ENCODE measurements at regions not wholly inside any gene's neighbourhood (a gene's known extent, or its start where the extent isn't known, plus 50 kb on each side); places are given as distances from the start of the nearest gene placed in this dataset.
A peak's percentile ranks its signal among the peaks of the same experiment; 100 is the strongest.

DNA sequence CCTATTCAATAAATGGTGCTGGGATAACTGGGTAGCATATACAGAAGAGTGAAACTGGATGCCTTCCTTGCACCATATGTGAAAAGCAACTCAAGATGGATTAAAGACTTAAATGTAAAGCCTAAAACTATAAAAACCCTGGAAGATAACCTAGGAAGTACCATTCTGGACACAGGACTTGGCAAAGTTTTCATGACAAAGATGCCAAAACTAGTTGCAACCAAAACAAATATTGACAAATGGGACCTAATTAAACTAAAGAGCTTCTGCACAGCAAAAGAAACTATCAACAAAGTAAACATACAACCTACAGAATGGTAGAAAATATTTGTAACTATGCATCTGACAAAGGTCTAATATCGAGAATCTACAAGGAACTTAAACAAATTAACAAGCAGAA, 129.1 kb upstream of the CTBP2 start:
- BruUV-seq (replicated peaks): no TSS peak
- DNase-seq (ENCODE audit: low read depth, low spot score): no peak
- no peak overlapping the region for H3K27ac ChIP-seq (ENCODE audit: low read depth, low read length)
- no peak overlapping the region for H3K4me3 ChIP-seq (replicated peaks in 1 of 2; ENCODE audit: low read depth in 1 of 2, low read length in 2 of 2)
- POLR2A ChIA-PET: no interaction called here
- H3K36me3 ChIP-seq (ENCODE audit: control insufficient read depth in 1 of 2, insufficient read depth in 2 of 2, low read length in 2 of 2): no peaks in the 10 kb centered on the region
- no peak overlapping the region for H3K4me2 ChIP-seq (ENCODE audit: low read length)
- H3K4me1 ChIP-seq (ENCODE audit: control insufficient read depth in 1 of 2, insufficient read depth in 2 of 2, low read length in 2 of 2): peaks cover 2 to 8% of the 10 kb centered on the region in 2 experiments; a peak in 2 of 4 replicates
- intact Hi-C loops (cut with micrococcal nuclease): no loop called here
- H3K9me2 ChIP-seq (ENCODE audit: insufficient read depth): no peaks in the 10 kb centered on the region
- H3K79me2 ChIP-seq (ENCODE audit: insufficient read depth, low read length): no peaks in the 10 kb centered on the region
- TF ChIP-seq CTCF (IDR thresholded peaks at IDR 0.05 in 2 of 3, conservative IDR thresholded peaks at IDR 0.05 in 1 of 3; ENCODE audit: borderline replicate concordance in 1 of 3, insufficient read depth in 1 of 3, low read depth in 2 of 3, low read length in 2 of 3) (no peak), TCF7L2 (IDR thresholded peaks at IDR 0.05; ENCODE audit: borderline replicate concordance, extremely low read depth, insufficient read depth, insufficient read length) (no peak), ZNF274 (IDR thresholded peaks at IDR 0.05; ENCODE audit: low read depth, low read length) (no peak), RAD21 (IDR thresholded peaks at IDR 0.05; ENCODE audit: low read depth) (no peak), JUND (IDR thresholded peaks at IDR 0.05) (no peak), ELF1 (IDR thresholded peaks at IDR 0.05; ENCODE audit: borderline replicate concordance, low read depth) (no peak)
- no peaks in the 10 kb centered on the region for H3K27me3 ChIP-seq (ENCODE audit: insufficient read depth, low read length)
- H2AFZ ChIP-seq (ENCODE audit: low read depth, low read length, poor library complexity, severe bottlenecking): no peak overlapping the region
- CTCF ChIA-PET: no interaction called here
- RAD21 ChIA-PET (ENCODE audit: low non-redundant PET in 1 of 2, low total read pairs in 2 of 2, uncharacterized antibody in 2 of 2, unreplicated experiment in 2 of 2): no interaction called here
- no peak overlapping the region for H3K9ac ChIP-seq (ENCODE audit: low read length)
- no peaks in the 10 kb centered on the region for H4K20me1 ChIP-seq (ENCODE audit: insufficient read depth)
- H3K9me3 ChIP-seq (ENCODE audit: control insufficient read depth in 1 of 2, insufficient read depth in 1 of 2, low read depth in 1 of 2, low read length in 2 of 2): no peaks in the 10 kb centered on the region
- ATAC-seq: no peak

- RAD21 ChIA-PET (ENCODE audit: low non-redundant PET in 1 of 2, low total read pairs in 2 of 2, uncharacterized antibody in 2 of 2, unreplicated experiment in 2 of 2): no interaction called here
- no peak for TF ChIP-seq EGR1 (IDR thresholded peaks at IDR 0.05; ENCODE audit: low read depth)
- TF ChIP-seq JUND (IDR thresholded peaks at IDR 0.05): no peak
- TF ChIP-seq CEBPB (IDR thresholded peaks at IDR 0.05; ENCODE audit: low read depth): no peak
- TF ChIP-seq, protein P1, sequence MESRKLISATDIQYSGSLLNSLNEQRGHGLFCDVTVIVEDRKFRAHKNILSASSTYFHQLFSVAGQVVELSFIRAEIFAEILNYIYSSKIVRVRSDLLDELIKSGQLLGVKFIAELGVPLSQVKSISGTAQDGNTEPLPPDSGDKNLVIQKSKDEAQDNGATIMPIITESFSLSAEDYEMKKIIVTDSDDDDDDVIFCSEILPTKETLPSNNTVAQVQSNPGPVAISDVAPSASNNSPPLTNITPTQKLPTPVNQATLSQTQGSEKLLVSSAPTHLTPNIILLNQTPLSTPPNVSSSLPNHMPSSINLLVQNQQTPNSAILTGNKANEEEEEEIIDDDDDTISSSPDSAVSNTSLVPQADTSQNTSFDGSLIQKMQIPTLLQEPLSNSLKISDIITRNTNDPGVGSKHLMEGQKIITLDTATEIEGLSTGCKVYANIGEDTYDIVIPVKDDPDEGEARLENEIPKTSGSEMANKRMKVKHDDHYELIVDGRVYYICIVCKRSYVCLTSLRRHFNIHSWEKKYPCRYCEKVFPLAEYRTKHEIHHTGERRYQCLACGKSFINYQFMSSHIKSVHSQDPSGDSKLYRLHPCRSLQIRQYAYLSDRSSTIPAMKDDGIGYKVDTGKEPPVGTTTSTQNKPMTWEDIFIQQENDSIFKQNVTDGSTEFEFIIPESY (IDR thresholded peaks at IDR 0.05; ENCODE audit: extremely low read depth, insufficient replicate concordance, low read length): no peak
- TF ChIP-seq SP1 (IDR thresholded peaks at IDR 0.05; ENCODE audit: low read depth): no peak
- peak; percentile 36; the same call in 1 of the 2 replicates for TF ChIP-seq MAX (IDR thresholded peaks at IDR 0.05)
- TF ChIP-seq EZH2phosphoT487 (IDR thresholded peaks at IDR 0.05; ENCODE audit: borderline replicate concordance): no peak
- no peak for TF ChIP-seq RAD21 (IDR thresholded peaks at IDR 0.05; ENCODE audit: low read depth)
- TF ChIP-seq SRF (IDR thresholded peaks at IDR 0.05; ENCODE audit: low read depth): peak; percentile 67
- peak; percentile 40 for TF ChIP-seq ELF1 (IDR thresholded peaks at IDR 0.05; ENCODE audit: borderline replicate concordance, low read depth)
- TF ChIP-seq YY1 (IDR thresholded peaks at IDR 0.05; ENCODE audit: extremely low read depth, insufficient replicate concordance, low read depth, low read length): peak; percentile 79
- 0 out of 2 replicates have a peak, but pooled peaks have one; percentile 31 for TF ChIP-seq POLR2AphosphoS5 (IDR thresholded peaks at IDR 0.05; ENCODE audit: low read depth, low read length)
- no peaks in the 10 kb centered on the region for H3K79me2 ChIP-seq (ENCODE audit: insufficient read depth, low read length)
- H3K4me2 ChIP-seq (ENCODE audit: low read length): peak overlapping the region; percentile 48
- POLR2A ChIA-PET: no interaction called here
- no peak overlapping the region for H3K27ac ChIP-seq (ENCODE audit: low read depth, low read length)
- DNase-seq (ENCODE audit: low read depth, low spot score) (peak; percentile 58), ATAC-seq (peak; percentile 96)
- intact Hi-C loops (cut with micrococcal nuclease): no loop called here
- H3K9ac ChIP-seq (ENCODE audit: low read length): no peak overlapping the region
- peaks cover 2 to 10% of the 10 kb centered on the region in 2 experiments; a peak in 2 of 4 replicates for H3K4me1 ChIP-seq (ENCODE audit: control insufficient read depth in 1 of 2, insufficient read depth in 2 of 2, low read length in 2 of 2)
- H3K36me3 ChIP-seq (ENCODE audit: control insufficient read depth in 1 of 2, insufficient read depth in 2 of 2, low read length in 2 of 2): no peaks in the 10 kb centered on the region
- H4K20me1 ChIP-seq (ENCODE audit: insufficient read depth): no peaks in the 10 kb centered on the region
- BruUV-seq (replicated peaks): no TSS peak
- H3K27me3 ChIP-seq (ENCODE audit: insufficient read depth, low read length): no peaks in the 10 kb centered on the region
- CTCF ChIA-PET: no interaction called here
- H3K9me3 ChIP-seq (ENCODE audit: control insufficient read depth in 1 of 2, insufficient read depth in 1 of 2, low read depth in 1 of 2, low read length in 2 of 2): no peaks in the 10 kb centered on the region
- no peaks in the 10 kb centered on the region for H3K9me2 ChIP-seq (ENCODE audit: insufficient read depth)
- peak overlapping the region; percentile 24 to 26 for H3K4me3 ChIP-seq (replicated peaks in 1 of 2; ENCODE audit: low read depth in 1 of 2, low read length in 2 of 2)
- H2AFZ ChIP-seq (ENCODE audit: low read depth, low read length, poor library complexity, severe bottlenecking): peak overlapping the region; percentile 42
These were observed 124.7 kb upstream of the CTBP2 start for GRCh38 chr10:125284875-125285597.

All from HCT116 (cell line).